Fibroblast of lung (primary cell): ENCODE measurements at regions not wholly inside any gene's neighbourhood (a gene's known extent, or its start where the extent isn't known, plus 50 kb on each side); places are given as distances from the start of the nearest gene placed in this dataset.

Experiments
- DNase-seq, 2 donors: peaks; one replicate each; pipeline versions ENCODE4 v3.0.0 to v3.0.0-alpha.2; 2010; ENCODE audit warnings: low read depth in 2 of 2
- H2AFZ ChIP-seq: 2 replicates; pipeline ENCODE4 v1.5.1; 2012; ENCODE audit warnings: low read length, control low read depth, inconsistent platforms
- H3K27ac ChIP-seq: 2 replicates; pipeline ENCODE4 v1.5.1; 2011; ENCODE audit warnings: low read length, control low read depth; ENCODE audit not compliant: insufficient read depth
- H3K27me3 ChIP-seq: 2 replicates; pipeline ENCODE4 v1.5.1; 2011; ENCODE audit warnings: mild to moderate bottlenecking, low read length; ENCODE audit not compliant: control insufficient read depth, insufficient read depth
- H3K36me3 ChIP-seq: 2 replicates; pipeline ENCODE4 v1.5.1; 2011; ENCODE audit warnings: low read length; ENCODE audit not compliant: control insufficient read depth, insufficient read depth
- H3K4me1 ChIP-seq: 2 replicates; pipeline ENCODE4 v1.5.1; 2011; ENCODE audit warnings: low read length; ENCODE audit not compliant: control insufficient read depth, insufficient read depth; ENCODE audit errors: extremely low read depth
- H3K4me2 ChIP-seq: 2 replicates; pipeline ENCODE4 v1.5.1; 2011; ENCODE audit warnings: low read length, control low read depth; ENCODE audit not compliant: insufficient read depth; ENCODE audit errors: extremely low read depth
- H3K4me3 ChIP-seq, 4 experiments: fragments of 200-600 bp in 1 of 4; sonication (generic) in 1 of 4; replicated peaks in 1 of 4; 2 replicates each; pipeline ENCODE4 v1.5.1; 2011 to 2016; ENCODE audit warnings: low read length in 4 of 4, low read depth in 3 of 4, mild to moderate bottlenecking in 3 of 4, control low read depth in 2 of 4, inconsistent platforms in 1 of 4, mixed read lengths in 1 of 4; ENCODE audit not compliant: insufficient read depth in 1 of 4; ENCODE audit errors: control extremely low read depth in 1 of 4
- H3K79me2 ChIP-seq: 2 replicates; pipeline ENCODE4 v1.5.1; 2012; ENCODE audit warnings: mild to moderate bottlenecking, low read length, inconsistent platforms; ENCODE audit not compliant: control insufficient read depth, insufficient read depth
- H3K9ac ChIP-seq: 2 replicates; pipeline ENCODE4 v1.5.1; 2011; ENCODE audit warnings: mild to moderate bottlenecking, low read length, control low read depth; ENCODE audit not compliant: insufficient read depth
- H3K9me3 ChIP-seq: 2 replicates; pipeline ENCODE4 v1.5.1; 2012; ENCODE audit warnings: low read depth, low read length; ENCODE audit not compliant: control insufficient read depth, insufficient read depth
- H4K20me1 ChIP-seq: 2 replicates; pipeline ENCODE4 v1.5.1; 2011; ENCODE audit warnings: low read length; ENCODE audit not compliant: control insufficient read depth, insufficient read depth; ENCODE audit errors: extremely low read depth
- EZH2 ChIP-seq: IDR thresholded peaks from 2 replicates; pipeline ENCODE4 v1.5.1; 2012; ENCODE audit warnings: low read length, control low read depth, mild to moderate bottlenecking; ENCODE audit errors: missing control alignments
- TF ChIP-seq, protein P1 (sequence below), 2 donors: IDR thresholded peaks in 1 of 2; conservative IDR thresholded peaks in 1 of 2; 1 replicate in 1 of 2; 2 replicates in 1 of 2; pipeline ENCODE4 v1.5.1; 2011 to 2012; ENCODE audit warnings: low read length in 2 of 2, control low read depth in 1 of 2, inconsistent platforms in 1 of 2, low read depth in 1 of 2, mild to moderate bottlenecking in 1 of 2

- H3K9me3 ChIP-seq, result no peaks in the 10 kb centered on the region
- no peak for DNase-seq
- H3K4me3 ChIP-seq, result no peak overlapping the region
- H2AFZ ChIP-seq, result no peak overlapping the region
- no peaks in the 10 kb centered on the region for H3K79me2 ChIP-seq
- H3K9ac ChIP-seq, result no peak overlapping the region
- H3K4me1 ChIP-seq, result no peaks in the 10 kb centered on the region
- no peak overlapping the region for H3K4me2 ChIP-seq
- no peaks in the 10 kb centered on the region for H3K27me3 ChIP-seq
- no peak overlapping the region for H3K27ac ChIP-seq
- no peak for TF ChIP-seq EZH2
- TF ChIP-seq, protein P1, sequence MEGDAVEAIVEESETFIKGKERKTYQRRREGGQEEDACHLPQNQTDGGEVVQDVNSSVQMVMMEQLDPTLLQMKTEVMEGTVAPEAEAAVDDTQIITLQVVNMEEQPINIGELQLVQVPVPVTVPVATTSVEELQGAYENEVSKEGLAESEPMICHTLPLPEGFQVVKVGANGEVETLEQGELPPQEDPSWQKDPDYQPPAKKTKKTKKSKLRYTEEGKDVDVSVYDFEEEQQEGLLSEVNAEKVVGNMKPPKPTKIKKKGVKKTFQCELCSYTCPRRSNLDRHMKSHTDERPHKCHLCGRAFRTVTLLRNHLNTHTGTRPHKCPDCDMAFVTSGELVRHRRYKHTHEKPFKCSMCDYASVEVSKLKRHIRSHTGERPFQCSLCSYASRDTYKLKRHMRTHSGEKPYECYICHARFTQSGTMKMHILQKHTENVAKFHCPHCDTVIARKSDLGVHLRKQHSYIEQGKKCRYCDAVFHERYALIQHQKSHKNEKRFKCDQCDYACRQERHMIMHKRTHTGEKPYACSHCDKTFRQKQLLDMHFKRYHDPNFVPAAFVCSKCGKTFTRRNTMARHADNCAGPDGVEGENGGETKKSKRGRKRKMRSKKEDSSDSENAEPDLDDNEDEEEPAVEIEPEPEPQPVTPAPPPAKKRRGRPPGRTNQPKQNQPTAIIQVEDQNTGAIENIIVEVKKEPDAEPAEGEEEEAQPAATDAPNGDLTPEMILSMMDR (conservative IDR thresholded peaks at IDR 0.05 in 1 of 2, IDR thresholded peaks at IDR 0.05 in 1 of 2; ENCODE audit: low read depth in 1 of 2, low read length in 2 of 2), result no peak
- H4K20me1 ChIP-seq, result no peaks in the 10 kb centered on the region
- H3K36me3 ChIP-seq, result no peaks in the 10 kb centered on the region
Measured at GRCh38 chr10:128908099-128908498, 558.9 kb upstream of the MGMT start.

DNA sequence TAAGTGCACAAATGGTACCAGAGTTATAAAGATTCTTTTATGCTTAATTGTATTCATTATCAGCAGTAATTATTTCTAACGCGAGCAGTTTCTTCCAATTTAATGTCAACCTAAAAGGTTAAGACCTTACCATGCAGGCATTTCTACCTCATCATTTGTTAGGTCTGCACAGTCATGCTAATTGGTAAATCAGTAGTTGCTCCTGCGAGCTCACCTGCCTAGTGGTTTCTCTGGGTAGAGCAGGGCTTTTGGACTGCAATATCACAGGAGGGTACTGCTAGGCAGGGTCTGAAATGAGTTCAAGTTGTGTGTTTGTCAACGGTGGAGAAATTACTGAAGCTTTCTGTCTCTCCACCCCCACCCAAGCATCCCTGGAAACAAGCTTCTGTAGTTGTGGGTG is 558.5 kb upstream of the MGMT start:
- H3K4me2 ChIP-seq, result no peak overlapping the region
- no peak overlapping the region for H3K27ac ChIP-seq
- no peak overlapping the region for H2AFZ ChIP-seq
- no peaks in the 10 kb centered on the region for H4K20me1 ChIP-seq
- no peak overlapping the region for H3K9ac ChIP-seq
- no peak overlapping the region for H3K4me3 ChIP-seq
- TF ChIP-seq, protein P1 (conservative IDR thresholded peaks at IDR 0.05 in 1 of 2, IDR thresholded peaks at IDR 0.05 in 1 of 2; ENCODE audit: low read depth in 1 of 2, low read length in 2 of 2), result no peak
- no peak for TF ChIP-seq EZH2
- H3K79me2 ChIP-seq, result no peaks in the 10 kb centered on the region
- H3K4me1 ChIP-seq, result no peaks in the 10 kb centered on the region
- no peaks in the 10 kb centered on the region for H3K27me3 ChIP-seq
- DNase-seq, result no peak
- H3K36me3 ChIP-seq, result no peaks in the 10 kb centered on the region
- H3K9me3 ChIP-seq, result no peaks in the 10 kb centered on the region

GRCh38 chr10:128912568-128913311 is 554.3 kb upstream of the MGMT start:
- no peaks in the 10 kb centered on the region for H3K27me3 ChIP-seq
- no peaks in the 10 kb centered on the region for H3K36me3 ChIP-seq
- H2AFZ ChIP-seq, result no peak overlapping the region
- no peak for DNase-seq
- H4K20me1 ChIP-seq, result no peaks in the 10 kb centered on the region
- no peaks in the 10 kb centered on the region for H3K9me3 ChIP-seq
- no peaks in the 10 kb centered on the region for H3K4me1 ChIP-seq
- H3K27ac ChIP-seq, result no peak overlapping the region
- no peaks in the 10 kb centered on the region for H3K79me2 ChIP-seq
- no peak overlapping the region for H3K4me3 ChIP-seq
- TF ChIP-seq EZH2, result no peak
- H3K4me2 ChIP-seq, result no peak overlapping the region
- H3K9ac ChIP-seq, result no peak overlapping the region
